ENCODE measurements at regions not wholly inside any gene's neighbourhood (a gene's known extent, or its start where the extent isn't known, plus 50 kb on each side); places are given as distances from the start of the nearest gene placed in this dataset.

GRCh38 chr3:182711853-182712252 is 81.5 kb upstream of the ATP11B start:
- TF ChIP-seq POLR2AphosphoS5 (IDR thresholded peaks at IDR 0.05; ENCODE audit: low read depth, low read length) (no peak), POLR2A (IDR thresholded peaks at IDR 0.05; ENCODE audit: low read depth, low read length) (no peak), TAF1 (IDR thresholded peaks at IDR 0.05; ENCODE audit: low read depth, low read length) (no peak)
